Loucy (cell line): ENCODE measurements at regions not wholly inside any gene's neighbourhood (a gene's known extent, or its start where the extent isn't known, plus 50 kb on each side); places are given as distances from the start of the nearest gene placed in this dataset.
"Not testable (repeated sequence)": the region's sequence is repeated elsewhere in the genome, so short reads cannot be mapped to it uniquely, and the experiment has no call there.

Experiments used
- H2AFZ ChIP-seq: fragments of 200-600 bp; sonication (generic); 2 replicates; pipeline ENCODE4 v1.6.0; 2016; ENCODE audit warnings: antibody characterized with exemption, mild to moderate bottlenecking, low read length, moderate library complexity
- H3F3A ChIP-seq: fragments of 200-600 bp; 2 replicates; pipeline ENCODE4 v1.6.0; 2016; ENCODE audit warnings: antibody characterized with exemption, low read depth, mild to moderate bottlenecking
- H3K27me3 ChIP-seq: fragments of 200-600 bp; sonication (generic); 2 replicates; pipeline ENCODE4 v1.6.1; 2014; ENCODE audit warnings: low read length, mild to moderate bottlenecking; ENCODE audit not compliant: insufficient read depth, poor library complexity, severe bottlenecking
- H3K36me3 ChIP-seq: fragments of 200-600 bp; sonication (generic); 2 replicates; pipeline ENCODE4 v1.6.1; 2016; ENCODE audit warnings: low read length; ENCODE audit not compliant: insufficient read depth
- H3K4me1 ChIP-seq: fragments of 200-600 bp; sonication (generic); 2 replicates; pipeline ENCODE4 v1.5.1; 2014; ENCODE audit warnings: low read length, mild to moderate bottlenecking; ENCODE audit not compliant: insufficient read depth, poor library complexity, severe bottlenecking
- H3K4me2 ChIP-seq: fragments of 200-600 bp; sonication (generic); 2 replicates; pipeline ENCODE4 v1.6.0; 2014; ENCODE audit warnings: antibody characterized with exemption, low read length, low read depth, mild to moderate bottlenecking; ENCODE audit not compliant: poor library complexity, severe bottlenecking
- H3K4me3 ChIP-seq: fragments of 200-600 bp; sonication (generic); 2 replicates; pipeline ENCODE4 v1.5.1; 2014; ENCODE audit warnings: low read length, mild to moderate bottlenecking, mixed read lengths; ENCODE audit not compliant: poor library complexity, severe bottlenecking
- H3K79me2 ChIP-seq: fragments of 200-600 bp; sonication (generic); 2 replicates; pipeline ENCODE4 v1.6.1; 2014; ENCODE audit warnings: low read length; ENCODE audit not compliant: insufficient read depth
- H3K9ac ChIP-seq: fragments of 200-600 bp; sonication (generic); 2 replicates; pipeline ENCODE4 v1.6.0; 2014; ENCODE audit warnings: mild to moderate bottlenecking, low read depth, low read length, moderate library complexity; ENCODE audit not compliant: poor library complexity, severe bottlenecking
- H3K9me2 ChIP-seq: fragments of 200-600 bp; sonication (generic); replicated peaks from 2 replicates; pipeline ENCODE4 v1.6.1; 2016; ENCODE audit warnings: low read depth, low read length, mixed read lengths
- H3K9me3 ChIP-seq: fragments of 200-600 bp; sonication (generic); 2 replicates; pipeline ENCODE4 v1.6.1; 2014; ENCODE audit warnings: mild to moderate bottlenecking, antibody characterized with exemption, low read length, low read depth; ENCODE audit not compliant: insufficient read depth
- H4K20me1 ChIP-seq: fragments of 200-600 bp; sonication (generic); 2 replicates; pipeline ENCODE4 v1.6.0; 2014; ENCODE audit warnings: antibody characterized with exemption, low read length, mild to moderate bottlenecking; ENCODE audit not compliant: insufficient read depth, poor library complexity, severe bottlenecking
- CTCF ChIP-seq: fragments of 200-600 bp; sonication (generic); conservative IDR thresholded peaks from 2 replicates; pipeline ENCODE4 v1.5.1; 2014; ENCODE audit warnings: mild to moderate bottlenecking, antibody characterized with exemption, low read length
- EZH2phosphoT487 ChIP-seq: fragments of 200-600 bp; IDR thresholded peaks from 2 replicates; pipeline ENCODE4 v1.6.1; 2018; ENCODE audit warnings: antibody characterized with exemption, mild to moderate bottlenecking, moderate library complexity, borderline replicate concordance

GRCh38 chr16:61105544-61105943 lies 930.7 kb downstream of the CDH8 start:
- Histone ChIP-seq H3K4me1 (no peaks in the 10 kb centered on the region), H3K4me2 (no peak overlapping the region), H4K20me1 (no peaks in the 10 kb centered on the region), H3F3A (no peaks in the 10 kb centered on the region), H3K79me2 (no peaks in the 10 kb centered on the region), H2AFZ (no peak overlapping the region), H3K4me3 (no peak overlapping the region), H3K9me2 (no peaks in the 10 kb centered on the region), H3K36me3 (no peaks in the 10 kb centered on the region), H3K27me3 (no peaks in the 10 kb centered on the region), H3K9me3 (no peaks in the 10 kb centered on the region), H3K9ac (no peak overlapping the region)
- TF ChIP-seq CTCF (no peak), EZH2phosphoT487 (no peak)

- no peaks in the 10 kb centered on the region for H3K9me3 ChIP-seq
- H3K36me3 ChIP-seq, result no peaks in the 10 kb centered on the region
- H3K79me2 ChIP-seq, result no peaks in the 10 kb centered on the region
- H3K9ac ChIP-seq, result no peak overlapping the region
- H3K4me1 ChIP-seq, result no peaks in the 10 kb centered on the region
- H3K4me3 ChIP-seq, result no peak overlapping the region
- TF ChIP-seq EZH2phosphoT487 (no peak), CTCF (no peak)
- no peaks in the 10 kb centered on the region for H3F3A ChIP-seq
- H4K20me1 ChIP-seq, result no peaks in the 10 kb centered on the region
- no peak overlapping the region for H2AFZ ChIP-seq
- no peaks in the 10 kb centered on the region for H3K27me3 ChIP-seq
- no peaks in the 10 kb centered on the region; the same call in 1 of the 2 replicates for H3K9me2 ChIP-seq
- no peak overlapping the region for H3K4me2 ChIP-seq
Measured at GRCh38 chr16:61098505-61098904, 937.7 kb downstream of the CDH8 start.

GRCh38 chr16:61091300-61091699 lies 944.9 kb downstream of the CDH8 start:
- H3K36me3 ChIP-seq, result not testable (repeated sequence)

GRCh38 chr16:61083711-61084110 lies 952.5 kb downstream of the CDH8 start:
- Histone ChIP-seq H3K27me3 (no peaks in the 10 kb centered on the region), H3K79me2 (no peaks in the 10 kb centered on the region), H3F3A (no peaks in the 10 kb centered on the region), H3K9me3 (no peaks in the 10 kb centered on the region), H3K9ac (no peak overlapping the region), H3K9me2 (no peaks in the 10 kb centered on the region), H2AFZ (no peak overlapping the region), H3K4me1 (no peaks in the 10 kb centered on the region), H4K20me1 (no peaks in the 10 kb centered on the region), H3K4me2 (no peak overlapping the region), H3K4me3 (no peak overlapping the region), H3K36me3 (no peaks in the 10 kb centered on the region)
- TF ChIP-seq EZH2phosphoT487, result no peak
- no peak for TF ChIP-seq CTCF

More at GRCh38 chr16:61091300-61091699, 944.9 kb downstream of the CDH8 start:
- H3K4me1 ChIP-seq, H3K4me2 ChIP-seq, H2AFZ ChIP-seq, H3K9me3 ChIP-seq, H3K4me3 ChIP-seq, H3K9me2 ChIP-seq, H3F3A ChIP-seq, H3K27me3 ChIP-seq, H3K9ac ChIP-seq, H4K20me1 ChIP-seq, H3K79me2 ChIP-seq: not testable (repeated sequence)
